HepG2 (cell line): ENCODE measurements at regions not wholly inside any gene's neighbourhood (a gene's known extent, or its start where the extent isn't known, plus 50 kb on each side); places are given as distances from the start of the nearest gene placed in this dataset.

ENCODE experiments used
- ATAC-seq: fragments of 200-7000 bp; cut with Tn5 transposase; 3 replicates; pipeline ENCODE4 v1.9.1; 2020; ENCODE audit warnings: mild to moderate bottlenecking, moderate library complexity
- BruUV-seq: library from RNA; stranded (reverse); fragments of 400-500 nt; replicated peaks from 2 replicates; lab custom pipeline; 2021; lab: Mats Ljungman, UMichigan
- CTCF ChIA-PET: fragments of 300-600 bp; formaldehyde crosslinking; extraction: SDS; loops from one replicate; lab custom pipeline; 2021; ENCODE audit warnings: low total read pairs, inconsistent platforms, low intra/inter-chr PET ratio; lab: Yijun Ruan, JAX
- POLR2A ChIA-PET: fragments of 350-600 bp; sonication (Branson Sonifier 250); formaldehyde crosslinking; loops from one replicate; lab custom pipeline; 2020; ENCODE audit warnings: antibody characterized with exemption, inconsistent platforms; lab: Yijun Ruan, JAX
- DNase-seq: peaks from one replicate; pipeline ENCODE4 v3.0.0-alpha.2; 2015; ENCODE audit warnings: low spot score
- FAIRE-seq: peaks from 3 replicates; lab custom pipeline; 2011; peaks lifted over from hg19 to GRCh38; lab: Jason Lieb, UNC
- H2AFZ ChIP-seq: one replicate; pipeline ENCODE4 v1.6.1; 2011; ENCODE audit warnings: low read length, inconsistent platforms
- H3K27ac ChIP-seq: fragments of 300-600 bp; 3 replicates; pipeline ENCODE4 v1.8.0; 2011; ENCODE audit warnings: mixed run types, mild to moderate bottlenecking, mixed read lengths, low read length, inconsistent platforms; ENCODE audit not compliant: insufficient read depth; ENCODE audit errors: extremely low read length
- H3K27me3 ChIP-seq, 2 experiments: fragments of 200-600 bp in 1 of 2; 2 replicates in 1 of 2; 3 replicates in 1 of 2; pipeline versions ENCODE4 v1.6.0 to v1.8.0; 2011; ENCODE audit warnings: low read length in 2 of 2, mild to moderate bottlenecking in 2 of 2, moderate library complexity in 2 of 2, inconsistent platforms in 1 of 2; ENCODE audit not compliant: insufficient read depth in 2 of 2, control insufficient read depth in 1 of 2
- H3K36me3 ChIP-seq, 2 experiments: fragments of 200-600 bp in 1 of 2; replicated peaks in 1 of 2; 2 replicates in 1 of 2; 3 replicates in 1 of 2; pipeline versions ENCODE4 v1.5.1 to v1.8.0; 2011; ENCODE audit warnings: low read length in 2 of 2, inconsistent platforms in 1 of 2; ENCODE audit not compliant: insufficient read depth in 2 of 2, control insufficient read depth in 1 of 2
- H3K4me1 ChIP-seq: 2 replicates; pipeline ENCODE4 v1.5.1; 2012; ENCODE audit warnings: low read length, inconsistent platforms; ENCODE audit not compliant: insufficient read depth
- H3K4me2 ChIP-seq: 2 replicates; pipeline ENCODE4 v1.6.0; 2011; ENCODE audit warnings: low read depth, low read length, inconsistent platforms
- H3K4me3 ChIP-seq, 3 experiments: fragments of 200-600 bp in 1 of 3; sonication (generic), shearing (Covaris generic) in 1 of 3; replicated peaks in 1 of 3; 2 replicates each; pipeline ENCODE4 v1.5.1; 2011 to 2016; ENCODE audit warnings: low read length in 3 of 3, inconsistent platforms in 2 of 3, low read depth in 2 of 3, mild to moderate bottlenecking in 2 of 3, control low read depth in 1 of 3, mixed read lengths in 1 of 3; ENCODE audit not compliant: insufficient read depth in 1 of 3
- H3K79me2 ChIP-seq: one replicate; pipeline ENCODE4 v1.6.1; 2011; ENCODE audit warnings: low read length, inconsistent platforms; ENCODE audit not compliant: insufficient read depth
- H3K9ac ChIP-seq: 2 replicates; pipeline ENCODE4 v1.6.0; 2011; ENCODE audit warnings: mild to moderate bottlenecking, low read depth, low read length, inconsistent platforms; ENCODE audit not compliant: insufficient read depth
- H3K9me3 ChIP-seq: 2 replicates; pipeline ENCODE4 v1.5.1; 2012; ENCODE audit warnings: mild to moderate bottlenecking, low read length
- H4K20me1 ChIP-seq: 2 replicates; pipeline ENCODE4 v1.6.0; 2011; ENCODE audit warnings: inconsistent platforms, mild to moderate bottlenecking, low read length, moderate library complexity; ENCODE audit not compliant: insufficient read depth
- AKNA ChIP-seq: sonication (generic); formaldehyde crosslinking; IDR thresholded peaks from 2 replicates; pipeline ENCODE4 v1.4.0; 2020; ENCODE audit warnings: missing genetic modification reagents, borderline replicate concordance
- ATRX ChIP-seq: sonication (generic); formaldehyde crosslinking; IDR thresholded peaks from 2 replicates; pipeline ENCODE4 v1.4.0; 2020; ENCODE audit warnings: missing genetic modification reagents, borderline replicate concordance
- CSRNP1 ChIP-seq: sonication (generic); formaldehyde crosslinking; IDR thresholded peaks from 2 replicates; pipeline ENCODE4 v1.8.1; 2023; ENCODE audit warnings: mild to moderate bottlenecking, missing genetic modification reagents
- EZH2 ChIP-seq: conservative IDR thresholded peaks from 2 replicates; pipeline ENCODE4 v1.6.1; 2012; ENCODE audit warnings: mild to moderate bottlenecking, low read depth, low read length, moderate library complexity
- HIC2 ChIP-seq: sonication (generic); formaldehyde crosslinking; IDR thresholded peaks from 2 replicates; pipeline ENCODE4 v1.9.0; 2022; ENCODE audit warnings: low read depth, missing genetic modification reagents
- MYC ChIP-seq: sonication (generic); formaldehyde crosslinking; IDR thresholded peaks from 2 replicates; pipeline ENCODE4 v1.9.0; 2021; ENCODE audit warnings: missing genetic modification reagents, borderline replicate concordance
- PITX1 ChIP-seq: sonication (generic); formaldehyde crosslinking; IDR thresholded peaks from 2 replicates; pipeline ENCODE4 v1.5.1; 2020; ENCODE audit warnings: mild to moderate bottlenecking, missing genetic modification reagents
- TSC22D2 ChIP-seq: sonication (generic); formaldehyde crosslinking; IDR thresholded peaks from 2 replicates; pipeline ENCODE4 v1.5.1; 2020; ENCODE audit warnings: missing genetic modification reagents, mild to moderate bottlenecking, borderline replicate concordance
- U2AF2 ChIP-seq: fragments of 200-400 bp; formaldehyde crosslinking; IDR thresholded peaks from 2 replicates; pipeline ENCODE4 v1.6.1; 2017; ENCODE audit warnings: low read depth, mild to moderate bottlenecking, low read length
- ZMYM4 ChIP-seq: sonication (generic); formaldehyde crosslinking; IDR thresholded peaks from 2 replicates; pipeline ENCODE4 v1.8.1; 2023; ENCODE audit warnings: mild to moderate bottlenecking, missing genetic modification reagents
- ZNF33B ChIP-seq: sonication (generic); formaldehyde crosslinking; IDR thresholded peaks from 2 replicates; pipeline ENCODE4 v1.5.1; 2020; ENCODE audit warnings: mild to moderate bottlenecking, missing genetic modification reagents
- WGBS: methylation state at CpG from one replicate; pipeline ENCODE4 v1.1.6; 2017; ENCODE audit warnings: low lambda C conversion rate; 5-methylcytosine and 5-hydroxymethylcytosine counted together
- in situ Hi-C: cut with HindIII; loops from 2 replicates; pipeline ENCODE4 v1.10.0; 2017; ENCODE audit warnings: low pct_unique_long_range_greater_than_20kb; ENCODE audit not compliant: extremely low pct_ligation_motif_present
- intact Hi-C: fragments of 100-400 bp; cut with micrococcal nuclease; formaldehyde crosslinking; loops from one replicate; pipeline ENCODE4 v1.10.0; 2022; ENCODE audit not compliant: unreplicated experiment
- TF ChIP-seq, protein P1 (sequence below): sonication (generic); formaldehyde crosslinking; IDR thresholded peaks from 2 replicates; pipeline ENCODE4; 2020; ENCODE audit warnings: missing genetic modification reagents, mild to moderate bottlenecking, borderline replicate concordance

DNA sequence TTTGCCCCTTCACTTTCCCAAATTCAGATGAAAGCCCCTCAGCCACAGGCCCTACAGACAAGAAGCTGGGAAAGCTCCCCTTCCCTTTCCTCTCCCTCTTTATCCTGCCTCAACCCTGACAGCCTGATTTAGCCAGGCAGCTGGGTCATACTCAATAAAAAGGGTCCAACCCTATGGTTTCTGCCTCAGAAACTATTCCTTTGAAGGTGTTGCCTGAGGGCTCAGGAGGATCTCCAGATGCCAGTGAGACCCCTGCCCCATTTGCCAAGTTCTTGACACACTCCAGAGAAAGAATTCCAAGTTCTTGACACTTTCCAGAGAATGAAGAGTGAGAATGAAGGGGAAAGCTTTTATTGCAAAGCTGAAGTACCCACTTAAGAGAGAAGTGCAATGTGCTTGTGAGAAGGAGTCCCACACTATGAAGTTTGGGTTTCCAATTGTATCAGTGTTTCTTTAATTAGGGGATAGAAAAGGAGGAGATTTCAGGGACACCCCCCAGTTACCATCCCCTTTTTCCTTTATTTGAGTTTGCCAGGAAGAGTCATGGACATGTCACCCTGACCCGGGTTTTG, 576.2 kb downstream of the METTL4 start:
- Histone ChIP-seq H4K20me1 (no peaks in the 10 kb centered on the region), H3K27ac (no peak overlapping the region), H3K9ac (no peak overlapping the region), H3K4me2 (no peak overlapping the region), H3K4me1 (no peaks in the 10 kb centered on the region), H3K27me3 (no peaks in the 10 kb centered on the region), H2AFZ (no peak overlapping the region), H3K9me3 (no peaks in the 10 kb centered on the region), H3K4me3 (no peak overlapping the region), H3K79me2 (no peaks in the 10 kb centered on the region), H3K36me3 (no peaks in the 10 kb centered on the region)
- FAIRE-seq (no peak), DNase-seq (no peak), ATAC-seq (no peak)
- ChIA-PET CTCF (no interaction called here), POLR2A (no interaction called here)
- intact Hi-C loops, result no loop called here
- no TSS peak for BruUV-seq
- WGBS, result 3% methylated on average over 1 of the region's 1 CpG
- in situ Hi-C loops, result no loop called here
- TF ChIP-seq U2AF2 (no peak), HIC2 (CRISPR knock-in tag) (no peak), MYC (CRISPR knock-in tag) (no peak), AKNA (CRISPR knock-in tag) (no peak), EZH2 (no peak), CSRNP1 (CRISPR knock-in tag) (no peak), ZNF33B (CRISPR knock-in tag) (no peak), ZMYM4 (CRISPR knock-in tag) (no peak), ATRX (no peak), TSC22D2 (CRISPR knock-in tag) (no peak), PITX1 (CRISPR knock-in tag) (no peak)
- TF ChIP-seq, protein P1, sequence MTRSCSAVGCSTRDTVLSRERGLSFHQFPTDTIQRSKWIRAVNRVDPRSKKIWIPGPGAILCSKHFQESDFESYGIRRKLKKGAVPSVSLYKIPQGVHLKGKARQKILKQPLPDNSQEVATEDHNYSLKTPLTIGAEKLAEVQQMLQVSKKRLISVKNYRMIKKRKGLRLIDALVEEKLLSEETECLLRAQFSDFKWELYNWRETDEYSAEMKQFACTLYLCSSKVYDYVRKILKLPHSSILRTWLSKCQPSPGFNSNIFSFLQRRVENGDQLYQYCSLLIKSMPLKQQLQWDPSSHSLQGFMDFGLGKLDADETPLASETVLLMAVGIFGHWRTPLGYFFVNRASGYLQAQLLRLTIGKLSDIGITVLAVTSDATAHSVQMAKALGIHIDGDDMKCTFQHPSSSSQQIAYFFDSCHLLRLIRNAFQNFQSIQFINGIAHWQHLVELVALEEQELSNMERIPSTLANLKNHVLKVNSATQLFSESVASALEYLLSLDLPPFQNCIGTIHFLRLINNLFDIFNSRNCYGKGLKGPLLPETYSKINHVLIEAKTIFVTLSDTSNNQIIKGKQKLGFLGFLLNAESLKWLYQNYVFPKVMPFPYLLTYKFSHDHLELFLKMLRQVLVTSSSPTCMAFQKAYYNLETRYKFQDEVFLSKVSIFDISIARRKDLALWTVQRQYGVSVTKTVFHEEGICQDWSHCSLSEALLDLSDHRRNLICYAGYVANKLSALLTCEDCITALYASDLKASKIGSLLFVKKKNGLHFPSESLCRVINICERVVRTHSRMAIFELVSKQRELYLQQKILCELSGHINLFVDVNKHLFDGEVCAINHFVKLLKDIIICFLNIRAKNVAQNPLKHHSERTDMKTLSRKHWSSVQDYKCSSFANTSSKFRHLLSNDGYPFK (CRISPR knock-in tag), result no peak
